HepG2 (cell line): ENCODE measurements at regions not wholly inside any gene's neighbourhood (a gene's known extent, or its start where the extent isn't known, plus 50 kb on each side); places are given as distances from the start of the nearest gene placed in this dataset.

Source experiments
- ATAC-seq: fragments of 200-7000 bp; cut with Tn5 transposase; 3 replicates; pipeline ENCODE4 v1.9.1; 2020; ENCODE audit warnings: mild to moderate bottlenecking, moderate library complexity
- BruUV-seq: library from RNA; stranded (reverse); fragments of 400-500 nt; replicated peaks from 2 replicates; lab custom pipeline; 2021; lab: Mats Ljungman, UMichigan
- CTCF ChIA-PET: fragments of 300-600 bp; formaldehyde crosslinking; extraction: SDS; loops from one replicate; lab custom pipeline; 2021; ENCODE audit warnings: low total read pairs, inconsistent platforms, low intra/inter-chr PET ratio; lab: Yijun Ruan, JAX
- POLR2A ChIA-PET: fragments of 350-600 bp; sonication (Branson Sonifier 250); formaldehyde crosslinking; loops from one replicate; lab custom pipeline; 2020; ENCODE audit warnings: antibody characterized with exemption, inconsistent platforms; lab: Yijun Ruan, JAX
- DNase-seq: peaks from one replicate; pipeline ENCODE4 v3.0.0-alpha.2; 2015; ENCODE audit warnings: low spot score
- FAIRE-seq: peaks from 3 replicates; lab custom pipeline; 2011; peaks lifted over from hg19 to GRCh38; lab: Jason Lieb, UNC
- H2AFZ ChIP-seq: one replicate; pipeline ENCODE4 v1.6.1; 2011; ENCODE audit warnings: low read length, inconsistent platforms
- H3K27ac ChIP-seq: fragments of 300-600 bp; 3 replicates; pipeline ENCODE4 v1.8.0; 2011; ENCODE audit warnings: mixed run types, mild to moderate bottlenecking, mixed read lengths, low read length, inconsistent platforms; ENCODE audit not compliant: insufficient read depth; ENCODE audit errors: extremely low read length
- H3K27me3 ChIP-seq, 2 experiments: fragments of 200-600 bp in 1 of 2; 2 replicates in 1 of 2; 3 replicates in 1 of 2; pipeline versions ENCODE4 v1.6.0 to v1.8.0; 2011; ENCODE audit warnings: low read length in 2 of 2, mild to moderate bottlenecking in 2 of 2, moderate library complexity in 2 of 2, inconsistent platforms in 1 of 2; ENCODE audit not compliant: insufficient read depth in 2 of 2, control insufficient read depth in 1 of 2
- H3K36me3 ChIP-seq, 2 experiments: fragments of 200-600 bp in 1 of 2; replicated peaks in 1 of 2; 2 replicates in 1 of 2; 3 replicates in 1 of 2; pipeline versions ENCODE4 v1.5.1 to v1.8.0; 2011; ENCODE audit warnings: low read length in 2 of 2, inconsistent platforms in 1 of 2; ENCODE audit not compliant: insufficient read depth in 2 of 2, control insufficient read depth in 1 of 2
- H3K4me1 ChIP-seq: 2 replicates; pipeline ENCODE4 v1.5.1; 2012; ENCODE audit warnings: low read length, inconsistent platforms; ENCODE audit not compliant: insufficient read depth
- H3K4me2 ChIP-seq: 2 replicates; pipeline ENCODE4 v1.6.0; 2011; ENCODE audit warnings: low read depth, low read length, inconsistent platforms
- H3K4me3 ChIP-seq, 3 experiments: fragments of 200-600 bp in 1 of 3; sonication (generic), shearing (Covaris generic) in 1 of 3; replicated peaks in 1 of 3; 2 replicates each; pipeline ENCODE4 v1.5.1; 2011 to 2016; ENCODE audit warnings: low read length in 3 of 3, inconsistent platforms in 2 of 3, low read depth in 2 of 3, mild to moderate bottlenecking in 2 of 3, control low read depth in 1 of 3, mixed read lengths in 1 of 3; ENCODE audit not compliant: insufficient read depth in 1 of 3
- H3K79me2 ChIP-seq: one replicate; pipeline ENCODE4 v1.6.1; 2011; ENCODE audit warnings: low read length, inconsistent platforms; ENCODE audit not compliant: insufficient read depth
- H3K9ac ChIP-seq: 2 replicates; pipeline ENCODE4 v1.6.0; 2011; ENCODE audit warnings: mild to moderate bottlenecking, low read depth, low read length, inconsistent platforms; ENCODE audit not compliant: insufficient read depth
- H3K9me3 ChIP-seq: 2 replicates; pipeline ENCODE4 v1.5.1; 2012; ENCODE audit warnings: mild to moderate bottlenecking, low read length
- H4K20me1 ChIP-seq: 2 replicates; pipeline ENCODE4 v1.6.0; 2011; ENCODE audit warnings: inconsistent platforms, mild to moderate bottlenecking, low read length, moderate library complexity; ENCODE audit not compliant: insufficient read depth
- FIP1L1 ChIP-seq: fragments of 200-400 bp; formaldehyde crosslinking; IDR thresholded peaks from 2 replicates; pipeline ENCODE4 v1.6.1; 2018; ENCODE audit warnings: low read depth, mild to moderate bottlenecking, low read length, moderate library complexity, borderline replicate concordance; ENCODE audit not compliant: insufficient read depth
- FOXM1 ChIP-seq: sonication (generic); formaldehyde crosslinking; IDR thresholded peaks from 2 replicates; pipeline ENCODE4 v1.5.0; 2020; ENCODE audit warnings: missing genetic modification reagents
- FOXO1 ChIP-seq: sonication (generic); formaldehyde crosslinking; IDR thresholded peaks from 2 replicates; pipeline ENCODE4 v1.4.0; 2020; ENCODE audit warnings: missing genetic modification reagents
- GATAD1 ChIP-seq: IDR thresholded peaks from 2 replicates; pipeline ENCODE4 v1.6.1; 2016; ENCODE audit warnings: missing genetic modification reagents, missing compliant biosample characterization
- HCFC1 ChIP-seq: fragments of 150-350 bp; IDR thresholded peaks from 2 replicates; pipeline ENCODE4 v1.6.1; 2014; ENCODE audit warnings: low read depth, low read length
- HDAC6 ChIP-seq: fragments of 200-600 bp; sonication (generic); IDR thresholded peaks from 2 replicates; pipeline ENCODE4 v1.7.0; 2017; ENCODE audit warnings: mild to moderate bottlenecking, antibody characterized with exemption, low read length, low read depth
- HMG20B ChIP-seq: conservative IDR thresholded peaks from 2 replicates; pipeline ENCODE4 v1.6.1; 2016; ENCODE audit warnings: missing genetic modification reagents, missing compliant biosample characterization
- MIXL1 ChIP-seq: IDR thresholded peaks from 2 replicates; pipeline ENCODE4 v1.6.1; 2016
- PHF21A ChIP-seq: sonication (generic); formaldehyde crosslinking; IDR thresholded peaks from 2 replicates; pipeline ENCODE4 v1.5.0; 2020; ENCODE audit warnings: mild to moderate bottlenecking, missing genetic modification reagents
- SUZ12 ChIP-seq: fragments of 150-350 bp; IDR thresholded peaks from 2 replicates; pipeline ENCODE4 v1.6.1; 2014; ENCODE audit warnings: low read depth, low read length
- ZBTB1 ChIP-seq: sonication (generic); formaldehyde crosslinking; IDR thresholded peaks from 2 replicates; pipeline ENCODE4 v1.4.0; 2020; ENCODE audit warnings: missing genetic modification reagents, borderline replicate concordance
- ZC3H4 ChIP-seq: sonication (generic); formaldehyde crosslinking; IDR thresholded peaks from 2 replicates; pipeline ENCODE4 v1.4.0; 2020; ENCODE audit warnings: missing genetic modification reagents, borderline replicate concordance
- ZNF124 ChIP-seq: sonication (generic); formaldehyde crosslinking; IDR thresholded peaks from 2 replicates; pipeline ENCODE4 v1.4.0; 2020; ENCODE audit warnings: missing genetic modification reagents
- ZNF251 ChIP-seq: sonication (generic); formaldehyde crosslinking; IDR thresholded peaks from 2 replicates; pipeline ENCODE4 v1.9.0; 2021; ENCODE audit warnings: mild to moderate bottlenecking, missing genetic modification reagents
- ZNF3 ChIP-seq: IDR thresholded peaks from 2 replicates; pipeline ENCODE4 v1.7.0; 2017; ENCODE audit warnings: inconsistent platforms
- WGBS: methylation state at CpG from one replicate; pipeline ENCODE4 v1.1.6; 2017; ENCODE audit warnings: low lambda C conversion rate; 5-methylcytosine and 5-hydroxymethylcytosine counted together
- in situ Hi-C: cut with HindIII; loops from 2 replicates; pipeline ENCODE4 v1.10.0; 2017; ENCODE audit warnings: low pct_unique_long_range_greater_than_20kb; ENCODE audit not compliant: extremely low pct_ligation_motif_present
- intact Hi-C: fragments of 100-400 bp; cut with micrococcal nuclease; formaldehyde crosslinking; loops from one replicate; pipeline ENCODE4 v1.10.0; 2022; ENCODE audit not compliant: unreplicated experiment
- TF ChIP-seq, protein P1 (sequence below): IDR thresholded peaks from 2 replicates; pipeline ENCODE4 v1.6.1; 2016; ENCODE audit warnings: mild to moderate bottlenecking
- TF ChIP-seq, protein P2 (sequence below): fragments of 450-650 bp; IDR thresholded peaks from 2 replicates; pipeline ENCODE4 v1.6.1; 2016
- TF ChIP-seq, protein P3 (sequence below): sonication (generic); formaldehyde crosslinking; IDR thresholded peaks from 2 replicates; pipeline ENCODE4 v1.4.0; 2020; ENCODE audit warnings: missing genetic modification reagents, borderline replicate concordance
- TF ChIP-seq, protein P4 (sequence below): sonication (generic); formaldehyde crosslinking; IDR thresholded peaks from 2 replicates; pipeline ENCODE4 v1.5.1; 2020; ENCODE audit warnings: missing genetic modification reagents, mild to moderate bottlenecking, borderline replicate concordance

DNA sequence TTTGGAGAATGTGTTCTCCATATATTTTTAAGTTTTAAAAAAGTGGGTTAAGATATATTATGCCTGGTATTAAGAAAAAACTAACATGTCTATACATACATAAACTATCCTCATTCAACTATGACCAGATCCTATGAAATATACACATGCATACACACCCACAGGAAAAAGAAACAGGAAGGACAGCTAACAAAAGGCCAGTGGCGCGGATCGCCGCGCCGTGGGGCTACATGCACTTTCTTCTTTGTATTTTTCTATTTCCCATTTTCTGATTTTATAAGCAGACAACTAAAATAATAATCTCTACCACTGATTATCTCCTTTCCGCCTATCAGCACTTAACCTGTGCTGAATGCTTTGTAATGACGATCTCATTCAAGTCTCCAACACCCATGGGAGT lies 160.1 kb downstream of the OR4M2 start:
- Histone ChIP-seq H3K27me3 (no peaks in the 10 kb centered on the region), H3K36me3 (no peaks in the 10 kb centered on the region), H3K27ac (no peak overlapping the region), H3K9ac (no peak overlapping the region), H3K4me3 (no peak overlapping the region), H3K9me3 (no peaks in the 10 kb centered on the region), H2AFZ (no peak overlapping the region), H3K4me2 (no peak overlapping the region), H3K4me1 (no peaks in the 10 kb centered on the region), H4K20me1 (no peaks in the 10 kb centered on the region), H3K79me2 (no peaks in the 10 kb centered on the region)
- in situ Hi-C loops (no loop called here), intact Hi-C loops (no loop called here)
- BruUV-seq, result no TSS peak
- no peak for FAIRE-seq
- no peak for ATAC-seq
- WGBS, result 74% methylated on average over 8 of the region's 8 CpGs
- no peak for DNase-seq
- POLR2A ChIA-PET, result no interaction called here
- TF ChIP-seq, protein P1, sequence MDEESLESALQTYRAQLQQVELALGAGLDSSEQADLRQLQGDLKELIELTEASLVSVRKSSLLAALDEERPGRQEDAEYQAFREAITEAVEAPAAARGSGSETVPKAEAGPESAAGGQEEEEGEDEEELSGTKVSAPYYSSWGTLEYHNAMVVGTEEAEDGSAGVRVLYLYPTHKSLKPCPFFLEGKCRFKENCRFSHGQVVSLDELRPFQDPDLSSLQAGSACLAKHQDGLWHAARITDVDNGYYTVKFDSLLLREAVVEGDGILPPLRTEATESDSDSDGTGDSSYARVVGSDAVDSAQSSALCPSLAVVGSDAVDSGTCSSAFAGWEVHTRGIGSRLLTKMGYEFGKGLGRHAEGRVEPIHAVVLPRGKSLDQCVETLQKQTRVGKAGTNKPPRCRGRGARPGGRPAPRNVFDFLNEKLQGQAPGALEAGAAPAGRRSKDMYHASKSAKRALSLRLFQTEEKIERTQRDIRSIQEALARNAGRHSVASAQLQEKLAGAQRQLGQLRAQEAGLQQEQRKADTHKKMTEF, result no peak
- TF ChIP-seq HMG20B (CRISPR knock-in tag) (no peak), FOXO1 (CRISPR knock-in tag) (no peak), SUZ12 (no peak), HDAC6 (no peak), MIXL1 (CRISPR knock-in tag) (no peak), GATAD1 (CRISPR knock-in tag) (no peak), FOXM1 (CRISPR knock-in tag) (no peak), ZNF251 (CRISPR knock-in tag) (no peak), ZNF124 (CRISPR knock-in tag) (no peak), FIP1L1 (no peak), ZBTB1 (CRISPR knock-in tag) (no peak), ZC3H4 (no peak), ZNF3 (CRISPR knock-in tag) (no peak), PHF21A (CRISPR knock-in tag) (no peak), HCFC1 (no peak)
- TF ChIP-seq, protein P2, sequence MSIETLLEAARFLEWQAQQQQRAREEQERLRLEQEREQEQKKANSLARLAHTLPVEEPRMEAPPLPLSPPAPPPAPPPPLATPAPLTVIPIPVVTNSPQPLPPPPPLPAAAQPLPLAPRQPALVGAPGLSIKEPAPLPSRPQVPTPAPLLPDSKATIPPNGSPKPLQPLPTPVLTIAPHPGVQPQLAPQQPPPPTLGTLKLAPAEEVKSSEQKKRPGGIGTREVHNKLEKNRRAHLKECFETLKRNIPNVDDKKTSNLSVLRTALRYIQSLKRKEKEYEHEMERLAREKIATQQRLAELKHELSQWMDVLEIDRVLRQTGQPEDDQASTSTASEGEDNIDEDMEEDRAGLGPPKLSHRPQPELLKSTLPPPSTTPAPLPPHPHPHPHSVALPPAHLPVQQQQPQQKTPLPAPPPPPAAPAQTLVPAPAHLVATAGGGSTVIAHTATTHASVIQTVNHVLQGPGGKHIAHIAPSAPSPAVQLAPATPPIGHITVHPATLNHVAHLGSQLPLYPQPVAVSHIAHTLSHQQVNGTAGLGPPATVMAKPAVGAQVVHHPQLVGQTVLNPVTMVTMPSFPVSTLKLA, result no peak
- TF ChIP-seq, protein P3, sequence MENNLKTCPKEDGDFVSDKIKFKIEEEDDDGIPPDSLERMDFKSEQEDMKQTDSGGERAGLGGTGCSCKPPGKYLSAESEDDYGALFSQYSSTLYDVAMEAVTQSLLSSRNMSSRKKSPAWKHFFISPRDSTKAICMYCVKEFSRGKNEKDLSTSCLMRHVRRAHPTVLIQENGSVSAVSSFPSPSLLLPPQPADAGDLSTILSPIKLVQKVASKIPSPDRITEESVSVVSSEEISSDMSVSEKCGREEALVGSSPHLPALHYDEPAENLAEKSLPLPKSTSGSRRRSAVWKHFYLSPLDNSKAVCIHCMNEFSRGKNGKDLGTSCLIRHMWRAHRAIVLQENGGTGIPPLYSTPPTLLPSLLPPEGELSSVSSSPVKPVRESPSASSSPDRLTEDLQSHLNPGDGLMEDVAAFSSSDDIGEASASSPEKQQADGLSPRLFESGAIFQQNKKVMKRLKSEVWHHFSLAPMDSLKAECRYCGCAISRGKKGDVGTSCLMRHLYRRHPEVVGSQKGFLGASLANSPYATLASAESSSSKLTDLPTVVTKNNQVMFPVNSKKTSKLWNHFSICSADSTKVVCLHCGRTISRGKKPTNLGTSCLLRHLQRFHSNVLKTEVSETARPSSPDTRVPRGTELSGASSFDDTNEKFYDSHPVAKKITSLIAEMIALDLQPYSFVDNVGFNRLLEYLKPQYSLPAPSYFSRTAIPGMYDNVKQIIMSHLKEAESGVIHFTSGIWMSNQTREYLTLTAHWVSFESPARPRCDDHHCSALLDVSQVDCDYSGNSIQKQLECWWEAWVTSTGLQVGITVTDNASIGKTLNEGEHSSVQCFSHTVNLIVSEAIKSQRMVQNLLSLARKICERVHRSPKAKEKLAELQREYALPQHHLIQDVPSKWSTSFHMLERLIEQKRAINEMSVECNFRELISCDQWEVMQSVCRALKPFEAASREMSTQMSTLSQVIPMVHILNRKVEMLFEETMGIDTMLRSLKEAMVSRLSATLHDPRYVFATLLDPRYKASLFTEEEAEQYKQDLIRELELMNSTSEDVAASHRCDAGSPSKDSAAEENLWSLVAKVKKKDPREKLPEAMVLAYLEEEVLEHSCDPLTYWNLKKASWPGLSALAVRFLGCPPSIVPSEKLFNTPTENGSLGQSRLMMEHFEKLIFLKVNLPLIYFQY (CRISPR knock-in tag), result no peak
- TF ChIP-seq, protein P4, sequence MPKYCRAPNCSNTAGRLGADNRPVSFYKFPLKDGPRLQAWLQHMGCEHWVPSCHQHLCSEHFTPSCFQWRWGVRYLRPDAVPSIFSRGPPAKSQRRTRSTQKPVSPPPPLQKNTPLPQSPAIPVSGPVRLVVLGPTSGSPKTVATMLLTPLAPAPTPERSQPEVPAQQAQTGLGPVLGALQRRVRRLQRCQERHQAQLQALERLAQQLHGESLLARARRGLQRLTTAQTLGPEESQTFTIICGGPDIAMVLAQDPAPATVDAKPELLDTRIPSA (CRISPR knock-in tag), result no peak
- CTCF ChIA-PET, result no interaction called here
